Gastroesophageal sphincter (tissue), 3 donors: ENCODE measurements at regions not wholly inside any gene's neighbourhood (a gene's known extent, or its start where the extent isn't known, plus 50 kb on each side); places are given as distances from the start of the nearest gene placed in this dataset.
"Not testable (repeated sequence)": the region's sequence is repeated elsewhere in the genome, so short reads cannot be mapped to it uniquely, and the experiment has no call there.

Source experiments
- POLR2A ChIP-seq, 2 donors: fragments of 450-650 bp; IDR thresholded peaks; one replicate each; pipeline ENCODE4 v1.6.1; 2017; ENCODE audit warnings: antibody characterized with exemption in 2 of 2, mild to moderate bottlenecking in 2 of 2, moderate library complexity in 1 of 2
- POLR2AphosphoS5 ChIP-seq: sonication (generic); formaldehyde crosslinking; IDR thresholded peaks from one replicate; pipeline ENCODE4 v1.6.1; 2017; ENCODE audit warnings: antibody characterized with exemption
- TF ChIP-seq, protein P1 (sequence below), 4 experiments: fragments of 200-600 bp in 2 of 4; fragments of 450-650 bp in 2 of 4; sonication (generic) in 1 of 4; IDR thresholded peaks; one replicate each; pipeline ENCODE4 v1.5.1; 2017 to 2019; ENCODE audit warnings: antibody characterized with exemption in 4 of 4, mild to moderate bottlenecking in 2 of 4, moderate library complexity in 2 of 4

DNA sequence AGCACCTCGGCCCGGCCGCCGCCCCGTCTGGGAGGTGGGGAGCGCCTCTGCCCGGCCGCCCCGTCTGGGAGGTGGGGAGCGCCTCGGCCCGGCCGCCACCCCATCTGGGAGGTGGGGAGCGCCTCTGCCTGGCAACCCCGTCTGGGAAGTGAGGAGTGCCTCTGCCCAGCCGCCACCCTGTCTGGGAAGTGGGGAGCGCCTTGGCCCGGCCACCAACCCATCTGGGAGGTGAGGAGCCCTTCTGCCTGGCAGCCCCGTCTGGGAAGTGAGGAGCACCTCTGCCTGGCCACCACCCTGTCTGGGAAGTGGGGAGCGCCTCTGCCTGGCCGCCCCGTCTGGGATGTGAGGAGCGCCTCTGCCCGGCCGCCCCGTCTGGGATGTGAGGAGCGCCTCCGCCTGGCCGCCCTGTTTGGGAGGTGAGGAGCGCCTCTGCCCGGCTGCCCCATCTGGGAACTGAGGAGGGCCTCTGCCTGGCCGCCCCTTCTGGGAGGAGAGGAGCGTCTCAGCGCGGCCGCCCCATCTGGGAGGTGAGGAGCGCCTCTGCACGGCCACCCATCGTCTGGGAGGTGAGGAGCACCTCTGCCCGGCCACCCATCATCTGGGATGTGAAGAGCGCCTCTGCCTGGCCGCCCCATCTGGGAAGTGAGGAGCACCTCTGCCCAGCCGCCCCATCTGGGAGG lies 89.0 kb upstream of the SYT6 start:
- TF ChIP-seq, protein P1, sequence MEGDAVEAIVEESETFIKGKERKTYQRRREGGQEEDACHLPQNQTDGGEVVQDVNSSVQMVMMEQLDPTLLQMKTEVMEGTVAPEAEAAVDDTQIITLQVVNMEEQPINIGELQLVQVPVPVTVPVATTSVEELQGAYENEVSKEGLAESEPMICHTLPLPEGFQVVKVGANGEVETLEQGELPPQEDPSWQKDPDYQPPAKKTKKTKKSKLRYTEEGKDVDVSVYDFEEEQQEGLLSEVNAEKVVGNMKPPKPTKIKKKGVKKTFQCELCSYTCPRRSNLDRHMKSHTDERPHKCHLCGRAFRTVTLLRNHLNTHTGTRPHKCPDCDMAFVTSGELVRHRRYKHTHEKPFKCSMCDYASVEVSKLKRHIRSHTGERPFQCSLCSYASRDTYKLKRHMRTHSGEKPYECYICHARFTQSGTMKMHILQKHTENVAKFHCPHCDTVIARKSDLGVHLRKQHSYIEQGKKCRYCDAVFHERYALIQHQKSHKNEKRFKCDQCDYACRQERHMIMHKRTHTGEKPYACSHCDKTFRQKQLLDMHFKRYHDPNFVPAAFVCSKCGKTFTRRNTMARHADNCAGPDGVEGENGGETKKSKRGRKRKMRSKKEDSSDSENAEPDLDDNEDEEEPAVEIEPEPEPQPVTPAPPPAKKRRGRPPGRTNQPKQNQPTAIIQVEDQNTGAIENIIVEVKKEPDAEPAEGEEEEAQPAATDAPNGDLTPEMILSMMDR (IDR thresholded peaks at IDR 0.05), result not testable (repeated sequence)
- TF ChIP-seq POLR2AphosphoS5; POLR2A (IDR thresholded peaks at IDR 0.05): not testable (repeated sequence)
